GM19455 (cell line): ENCODE measurements at regions not wholly inside any gene's neighbourhood (a gene's known extent, or its start where the extent isn't known, plus 50 kb on each side); places are given as distances from the start of the nearest gene placed in this dataset.

Experiments
- ATAC-seq: cut with Tn5 transposase; IDR thresholded peaks from one replicate; pipeline ENCODE4 v1.9.1; 2021; ENCODE audit not compliant: unreplicated experiment

- ATAC-seq = no peak
Observed at GRCh38 chr12:24069532-24070395, 120.3 kb upstream of the SOX5 start.

- ATAC-seq = no peak
Observed at GRCh38 chr12:24066865-24067264, 117.4 kb upstream of the SOX5 start.

GRCh38 chr12:24066097-24066496, 116.6 kb upstream of the SOX5 start:
- no peak for ATAC-seq

GRCh38 chr12:24062642-24063245, 113.3 kb upstream of the SOX5 start:
- no peak for ATAC-seq

- no peak for ATAC-seq
Observed at GRCh38 chr12:24060089-24060488, 110.6 kb upstream of the SOX5 start.

- no peak for ATAC-seq
Observed at GRCh38 chr12:24057920-24058476, 108.5 kb upstream of the SOX5 start.

- ATAC-seq = no peak
Observed at GRCh38 chr12:24055747-24056146, 106.3 kb upstream of the SOX5 start.

GRCh38 chr12:24054416-24054815, 104.9 kb upstream of the SOX5 start:
- no peak for ATAC-seq

GRCh38 chr12:24049728-24050127, 100.3 kb upstream of the SOX5 start:
- no peak for ATAC-seq

GRCh38 chr12:24049101-24049500, 99.6 kb upstream of the SOX5 start:
- no peak for ATAC-seq

- ATAC-seq = no peak
Observed at GRCh38 chr12:24048446-24048845, 99.0 kb upstream of the SOX5 start.

GRCh38 chr12:24047326-24047725, 97.9 kb upstream of the SOX5 start:
- ATAC-seq = no peak

GRCh38 chr12:24045816-24046257, 96.4 kb upstream of the SOX5 start:
- no peak for ATAC-seq

- ATAC-seq = no peak
Observed at GRCh38 chr12:24044941-24045703, 95.7 kb upstream of the SOX5 start.

GRCh38 chr12:24042651-24043050, 93.2 kb upstream of the SOX5 start:
- ATAC-seq = no peak

GRCh38 chr12:24039113-24039525, 89.6 kb upstream of the SOX5 start:
- ATAC-seq = no peak

- no peak for ATAC-seq
Observed at GRCh38 chr12:24038211-24038997, 88.9 kb upstream of the SOX5 start.

- no peak for ATAC-seq
Observed at GRCh38 chr12:24036438-24037216, 87.2 kb upstream of the SOX5 start.

GRCh38 chr12:24034894-24035293, 85.4 kb upstream of the SOX5 start:
- no peak for ATAC-seq

- ATAC-seq = no peak
Observed at GRCh38 chr12:24034160-24034559, 84.7 kb upstream of the SOX5 start.
